GM12878 (cell line): ENCODE measurements at regions not wholly inside any gene's neighbourhood (a gene's known extent, or its start where the extent isn't known, plus 50 kb on each side); places are given as distances from the start of the nearest gene placed in this dataset.

Experiments
- ATAC-seq: fragments of 200-7000 bp; cut with Tn5 transposase; 3 replicates; pipeline ENCODE4 v1.9.1; 2020; ENCODE audit warnings: mild to moderate bottlenecking, moderate library complexity
- BruUV-seq: library from RNA; stranded (reverse); fragments of 400-500 nt; replicated peaks from 2 replicates; lab custom pipeline; 2021; lab: Mats Ljungman, UMichigan
- CTCF ChIA-PET: fragments of 300-600 bp; sonication (Branson Sonifier 250); formaldehyde crosslinking; extraction: SDS; loops from one replicate; lab custom pipeline; 2021; ENCODE audit warnings: inconsistent platforms; lab: Yijun Ruan, JAX
- POLR2A ChIA-PET: fragments of 350-600 bp; formaldehyde crosslinking; extraction: SDS; loops from one replicate; lab custom pipeline; 2021; ENCODE audit warnings: inconsistent platforms; lab: Charles Lee
- RAD21 ChIA-PET: fragments of 300-600 bp; sonication (Branson Sonifier 250); formaldehyde crosslinking; loops from one replicate; lab custom pipeline; 2023; ENCODE audit warnings: antibody characterized with exemption; ENCODE audit not compliant: unreplicated experiment; lab: Charles Lee
- SMC1A ChIA-PET: fragments of 300-600 bp; sonication (Branson Sonifier 250); formaldehyde crosslinking; loops from one replicate; lab custom pipeline; 2023; ENCODE audit not compliant: unreplicated experiment, uncharacterized antibody; lab: Charles Lee
- DNase-seq: peaks from one replicate; pipeline ENCODE4 v3.0.0-alpha.2; 2011; ENCODE audit warnings: low read depth, low spot score
- FAIRE-seq: peaks from 3 replicates; lab custom pipeline; 2011; peaks lifted over from hg19 to GRCh38; lab: Jason Lieb, UNC
- H2AFZ ChIP-seq: 2 replicates; pipeline ENCODE4 v1.6.0; 2011; ENCODE audit warnings: low read depth, low read length, control low read depth; ENCODE audit not compliant: control insufficient read depth
- H3K27ac ChIP-seq: 2 replicates; pipeline ENCODE4 v1.5.1; 2011; ENCODE audit warnings: control low read depth; ENCODE audit not compliant: control insufficient read depth, insufficient read depth
- H3K27me3 ChIP-seq, 2 experiments: replicated peaks in 1 of 2; 2 replicates each; pipeline versions ENCODE4 v1.6.0 to v1.6.1; 2011; ENCODE audit warnings: low read length in 1 of 2; ENCODE audit not compliant: control insufficient read depth in 2 of 2, insufficient read depth in 2 of 2
- H3K36me3 ChIP-seq, 2 experiments: 2 replicates each; pipeline ENCODE4 v1.5.1; 2011; ENCODE audit warnings: low read length in 1 of 2; ENCODE audit not compliant: control insufficient read depth in 2 of 2, insufficient read depth in 2 of 2
- H3K4me1 ChIP-seq: 2 replicates; pipeline ENCODE4 v1.6.1; 2011; ENCODE audit warnings: mild to moderate bottlenecking, low read length, moderate library complexity, mixed read lengths; ENCODE audit not compliant: control insufficient read depth, insufficient read depth
- H3K4me2 ChIP-seq: 2 replicates; pipeline ENCODE4 v1.6.0; 2011; ENCODE audit warnings: control low read depth; ENCODE audit not compliant: control insufficient read depth, insufficient read depth
- H3K4me3 ChIP-seq: fragments of 200-600 bp; sonication (generic); 2 replicates; pipeline ENCODE4 v1.5.1; 2016
- H3K79me2 ChIP-seq: 2 replicates; pipeline ENCODE4 v1.6.0; 2011; ENCODE audit warnings: low read length; ENCODE audit not compliant: control insufficient read depth, insufficient read depth
- H3K9ac ChIP-seq: 2 replicates; pipeline ENCODE4 v1.8.0; 2011; ENCODE audit warnings: low read length, control low read depth, mixed read lengths; ENCODE audit not compliant: control insufficient read depth, insufficient read depth
- H3K9me3 ChIP-seq: replicated peaks from 3 replicates; pipeline ENCODE4 v1.5.1; 2011; ENCODE audit warnings: mild to moderate bottlenecking, low read length; ENCODE audit not compliant: control insufficient read depth, insufficient read depth
- H4K20me1 ChIP-seq: 2 replicates; pipeline ENCODE4 v1.6.0; 2011; ENCODE audit not compliant: control insufficient read depth, insufficient read depth
- BHLHE40 ChIP-seq, 2 experiments: fragments of 450-650 bp in 1 of 2; IDR thresholded peaks; 2 replicates each; pipeline ENCODE4 v1.6.1; 2011 to 2017; ENCODE audit warnings: low read depth in 2 of 2, borderline replicate concordance in 1 of 2, improper control_type of control experiment in 1 of 2, low read length in 1 of 2, mild to moderate bottlenecking in 1 of 2
- EP300 ChIP-seq, 2 experiments: fragments of 150-350 bp in 1 of 2; IDR thresholded peaks; 2 replicates each; pipeline ENCODE4 v1.6.1; 2011 to 2012; ENCODE audit warnings: low read depth in 2 of 2, low read length in 2 of 2, borderline replicate concordance in 1 of 2, improper control_type of control experiment in 1 of 2, inconsistent platforms in 1 of 2; ENCODE audit not compliant: control insufficient read depth in 1 of 2
- EZH2 ChIP-seq: IDR thresholded peaks from 2 replicates; pipeline ENCODE4 v1.6.1; 2012; ENCODE audit warnings: low read depth, mild to moderate bottlenecking, control low read depth, inconsistent platforms, low read length, borderline replicate concordance; ENCODE audit not compliant: control insufficient read depth
- IRF4 ChIP-seq: IDR thresholded peaks from 2 replicates; pipeline ENCODE4 v1.6.1; 2011; ENCODE audit warnings: low read depth, low read length
- MEF2B ChIP-seq: fragments of 450-650 bp; IDR thresholded peaks from 2 replicates; pipeline ENCODE4 v1.6.1; 2018; ENCODE audit warnings: mild to moderate bottlenecking, moderate library complexity; ENCODE audit not compliant: partially characterized antibody, poor library complexity, severe bottlenecking
- MXI1 ChIP-seq: fragments of 150-350 bp; IDR thresholded peaks from 2 replicates; pipeline ENCODE4 v1.6.1; 2011; ENCODE audit warnings: low read depth, mild to moderate bottlenecking, inconsistent platforms, low read length, improper control_type of control experiment
- NFYB ChIP-seq: IDR thresholded peaks from 2 replicates; pipeline ENCODE4 v1.6.1; 2011; ENCODE audit warnings: low read depth, mild to moderate bottlenecking, low read length, improper control_type of control experiment, moderate library complexity; ENCODE audit not compliant: insufficient read depth
- NR2C1 ChIP-seq: fragments of 450-650 bp; IDR thresholded peaks from 2 replicates; pipeline ENCODE4 v1.6.1; 2017; ENCODE audit warnings: antibody characterized with exemption, mild to moderate bottlenecking, moderate library complexity
- PAX5 ChIP-seq: IDR thresholded peaks from 2 replicates; pipeline ENCODE4 v1.6.1; 2011; ENCODE audit warnings: low read depth, low read length, borderline replicate concordance
- SUPT20H ChIP-seq: IDR thresholded peaks from 2 replicates; pipeline ENCODE4 v1.6.1; 2011; ENCODE audit warnings: low read depth, mild to moderate bottlenecking, low read length, moderate library complexity, borderline replicate concordance; ENCODE audit not compliant: control insufficient read depth
- TAF1 ChIP-seq: IDR thresholded peaks from 2 replicates; pipeline ENCODE4 v1.6.1; 2011; ENCODE audit warnings: mild to moderate bottlenecking, low read depth, low read length, borderline replicate concordance
- TCF7 ChIP-seq: IDR thresholded peaks from 2 replicates; pipeline ENCODE4 v1.6.1; 2014; ENCODE audit warnings: antibody characterized with exemption, borderline replicate concordance
- YY1 ChIP-seq: IDR thresholded peaks from 2 replicates; pipeline ENCODE4 v1.6.1; 2011; ENCODE audit warnings: low read depth, mild to moderate bottlenecking, low read length
- ZBED1 ChIP-seq: IDR thresholded peaks from 2 replicates; pipeline ENCODE4 v1.6.1; 2016; ENCODE audit warnings: borderline replicate concordance
- ZNF24 ChIP-seq: fragments of 450-650 bp; IDR thresholded peaks from 2 replicates; pipeline ENCODE4 v1.6.1; 2017; ENCODE audit warnings: antibody characterized with exemption, mild to moderate bottlenecking
- ZNF622 ChIP-seq: fragments of 450-650 bp; IDR thresholded peaks from 2 replicates; pipeline ENCODE4 v1.6.1; 2017; ENCODE audit warnings: mild to moderate bottlenecking, inconsistent platforms
- WGBS: methylation state at CpG from one replicate; pipeline ENCODE4 v1.1.6; 2016; ENCODE audit warnings: low lambda C conversion rate; ENCODE audit not compliant: insufficient replicate concordance, insufficient coverage; ENCODE audit errors: missing lambda C conversion rate; 5-methylcytosine and 5-hydroxymethylcytosine counted together
- in situ Hi-C: fragments of 300-500 bp; cut with MboI; formaldehyde crosslinking; loops from 9 replicates; pipeline ENCODE4 v1.14.3; 2018; ENCODE audit warnings: mixed read lengths
- intact Hi-C: fragments of 100-400 bp; cut with micrococcal nuclease; formaldehyde crosslinking; loops from one replicate; pipeline ENCODE4 v1.14.2; 2022; ENCODE audit not compliant: unreplicated experiment
- TF ChIP-seq, protein P1 (sequence below): fragments of 450-650 bp; IDR thresholded peaks from 2 replicates; pipeline ENCODE4 v1.6.1; 2017; ENCODE audit warnings: low read depth, mild to moderate bottlenecking, moderate library complexity
- TF ChIP-seq, protein P2 (sequence below): IDR thresholded peaks from 2 replicates; pipeline ENCODE4 v1.6.1; 2011; ENCODE audit warnings: low read depth, low read length, improper control_type of control experiment, borderline replicate concordance

DNA sequence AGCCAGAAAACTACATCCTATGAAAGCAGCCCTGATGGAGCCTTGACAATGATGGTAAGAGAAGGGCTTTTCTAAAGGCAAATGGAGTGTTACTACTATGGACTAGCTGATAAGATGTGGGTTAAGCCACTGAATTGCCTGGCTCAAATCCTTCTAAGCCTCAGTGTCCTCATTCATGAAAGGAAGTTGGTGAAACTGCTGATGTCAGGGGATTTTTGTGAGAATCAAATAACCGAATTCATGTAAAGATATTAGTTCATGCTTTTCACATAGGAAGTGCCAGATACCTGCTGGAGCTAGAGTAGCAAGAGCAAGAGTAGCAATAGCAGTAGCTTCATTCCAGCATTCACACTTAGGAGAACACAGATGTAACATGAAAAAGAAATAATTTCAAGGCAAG lies 417.0 kb downstream of the METTL4 start:
- 0% methylated on average over 1 of the region's 1 CpG for WGBS
- ChIA-PET RAD21 (no interaction called here), SMC1A (interaction anchor here (1.2 kb wide), 1 partner anchor 14 kb away, joined by 3 read pairs; no protein-coding TSS in a partner anchor), CTCF (no interaction called here), POLR2A (no interaction called here)
- in situ Hi-C loops (no loop called here), intact Hi-C loops (no loop called here)
- no peaks in the 10 kb centered on the region for H3K9me3 ChIP-seq
- H3K27me3 ChIP-seq = no peaks in the 10 kb centered on the region
- H4K20me1 ChIP-seq = no peaks in the 10 kb centered on the region
- no peak overlapping the region for H3K27ac ChIP-seq
- no peaks in the 10 kb centered on the region for H3K4me1 ChIP-seq
- H3K36me3 ChIP-seq = no peaks in the 10 kb centered on the region
- no peak overlapping the region for H2AFZ ChIP-seq
- no peak for DNase-seq
- no peak for ATAC-seq
- no peak overlapping the region for H3K9ac ChIP-seq
- H3K79me2 ChIP-seq = no peaks in the 10 kb centered on the region
- TF ChIP-seq SUPT20H = no peak
- TF ChIP-seq ZNF24 = no peak
- no peak for TF ChIP-seq EZH2
- no peak for TF ChIP-seq MEF2B
- TF ChIP-seq YY1 = no peak
- TF ChIP-seq TCF7 = no peak
- no peak for TF ChIP-seq MXI1
- TF ChIP-seq, protein P1, sequence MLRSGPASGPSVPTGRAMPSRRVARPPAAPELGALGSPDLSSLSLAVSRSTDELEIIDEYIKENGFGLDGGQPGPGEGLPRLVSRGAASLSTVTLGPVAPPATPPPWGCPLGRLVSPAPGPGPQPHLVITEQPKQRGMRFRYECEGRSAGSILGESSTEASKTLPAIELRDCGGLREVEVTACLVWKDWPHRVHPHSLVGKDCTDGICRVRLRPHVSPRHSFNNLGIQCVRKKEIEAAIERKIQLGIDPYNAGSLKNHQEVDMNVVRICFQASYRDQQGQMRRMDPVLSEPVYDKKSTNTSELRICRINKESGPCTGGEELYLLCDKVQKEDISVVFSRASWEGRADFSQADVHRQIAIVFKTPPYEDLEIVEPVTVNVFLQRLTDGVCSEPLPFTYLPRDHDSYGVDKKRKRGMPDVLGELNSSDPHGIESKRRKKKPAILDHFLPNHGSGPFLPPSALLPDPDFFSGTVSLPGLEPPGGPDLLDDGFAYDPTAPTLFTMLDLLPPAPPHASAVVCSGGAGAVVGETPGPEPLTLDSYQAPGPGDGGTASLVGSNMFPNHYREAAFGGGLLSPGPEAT = no peak
- TF ChIP-seq, protein P2, sequence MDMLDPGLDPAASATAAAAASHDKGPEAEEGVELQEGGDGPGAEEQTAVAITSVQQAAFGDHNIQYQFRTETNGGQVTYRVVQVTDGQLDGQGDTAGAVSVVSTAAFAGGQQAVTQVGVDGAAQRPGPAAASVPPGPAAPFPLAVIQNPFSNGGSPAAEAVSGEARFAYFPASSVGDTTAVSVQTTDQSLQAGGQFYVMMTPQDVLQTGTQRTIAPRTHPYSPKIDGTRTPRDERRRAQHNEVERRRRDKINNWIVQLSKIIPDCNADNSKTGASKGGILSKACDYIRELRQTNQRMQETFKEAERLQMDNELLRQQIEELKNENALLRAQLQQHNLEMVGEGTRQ = no peak
- TF ChIP-seq PAX5 = no peak
- no peak for TF ChIP-seq EP300 (IDR thresholded peaks at IDR 0.05; ENCODE audit: borderline replicate concordance in 1 of 2, control insufficient read depth in 1 of 2, low read depth in 2 of 2, low read length in 2 of 2)
- no peak for TF ChIP-seq IRF4
- no peak for TF ChIP-seq ZBED1
- TF ChIP-seq ZNF622 = no peak
- no peak for TF ChIP-seq TAF1
- no peak for TF ChIP-seq NR2C1
- TF ChIP-seq BHLHE40 (IDR thresholded peaks at IDR 0.05; ENCODE audit: borderline replicate concordance in 1 of 2, low read depth in 2 of 2, low read length in 1 of 2) = no peak
- TF ChIP-seq NFYB = no peak
- no peak overlapping the region for H3K4me2 ChIP-seq
- BruUV-seq = no TSS peak
- H3K4me3 ChIP-seq = no peak overlapping the region
- FAIRE-seq = no peak
